DMS 273 (cell line): ENCODE measurements at regions not wholly inside any gene's neighbourhood (a gene's known extent, or its start where the extent isn't known, plus 50 kb on each side); places are given as distances from the start of the nearest gene placed in this dataset.
"Not testable (repeated sequence)": the region's sequence is repeated elsewhere in the genome, so short reads cannot be mapped to it uniquely, and the experiment has no call there.

Experiments
- DNase-seq: peaks from one replicate; lab custom pipeline; 2025; ENCODE audit not compliant: unreplicated experiment; lab: John Stamatoyannopoulos, UW

DNA sequence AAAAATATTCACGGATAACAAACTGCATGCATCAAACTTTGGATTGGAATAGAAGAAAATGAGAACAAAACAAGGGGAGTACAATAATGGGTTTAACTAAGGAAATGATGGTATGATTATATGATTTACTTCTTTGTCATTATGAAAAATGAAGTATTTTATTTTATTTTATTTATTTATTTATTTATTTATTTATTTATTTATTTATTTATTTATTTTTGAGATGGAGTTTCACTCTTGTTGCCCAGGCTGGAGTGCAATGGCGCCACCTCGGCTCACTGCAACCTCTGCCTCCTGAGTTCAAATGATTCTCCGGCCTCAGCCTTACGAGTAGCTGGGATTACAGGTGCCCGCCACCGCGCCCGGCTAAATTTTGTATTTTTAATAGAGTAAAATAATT, 234.1 kb upstream of the SEMA3C start:
- DNase-seq = not testable (repeated sequence)

DNA sequence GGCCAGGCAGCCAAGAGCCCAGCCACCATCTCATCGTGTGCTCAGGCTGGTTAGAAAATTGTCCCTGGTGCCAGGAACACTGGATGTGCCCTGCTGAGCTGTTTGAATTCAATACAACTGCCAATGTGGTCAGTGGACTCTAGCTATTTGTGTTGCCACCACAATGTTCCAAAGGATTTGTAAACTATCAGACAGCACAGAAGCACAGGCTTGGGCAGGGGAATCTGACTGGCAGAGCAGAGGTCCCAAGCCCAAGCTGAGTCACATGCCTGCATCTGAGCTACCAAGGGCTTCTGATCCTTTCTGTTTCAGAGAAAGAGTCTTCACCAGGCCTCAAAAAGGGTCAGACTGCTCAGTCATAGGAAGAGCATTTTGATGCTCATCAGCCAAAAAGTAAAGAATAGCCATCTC, 232.1 kb upstream of the SEMA3C start:
- DNase-seq = peak; percentile 38

DNA sequence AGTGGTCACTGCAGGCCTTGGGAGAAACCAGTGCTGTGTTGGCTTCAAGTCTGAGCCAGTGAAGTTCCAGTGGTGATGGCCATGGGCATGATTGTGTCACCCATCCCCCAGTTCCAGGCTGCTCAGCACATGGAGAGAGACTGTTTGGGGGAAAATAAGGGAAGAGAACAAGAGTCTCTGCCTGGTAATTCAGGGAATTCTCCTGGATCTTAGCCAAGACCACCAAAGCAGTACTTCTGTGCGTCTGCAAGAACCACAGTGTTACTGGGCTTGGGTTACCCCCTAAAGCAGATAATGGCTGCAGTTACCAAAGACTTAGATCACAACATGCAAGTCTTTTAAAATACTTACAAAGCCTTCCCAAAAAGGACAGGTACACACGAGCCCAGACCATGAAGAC, 225.0 kb upstream of the SEMA3C start:
- DNase-seq = no peak

DNA sequence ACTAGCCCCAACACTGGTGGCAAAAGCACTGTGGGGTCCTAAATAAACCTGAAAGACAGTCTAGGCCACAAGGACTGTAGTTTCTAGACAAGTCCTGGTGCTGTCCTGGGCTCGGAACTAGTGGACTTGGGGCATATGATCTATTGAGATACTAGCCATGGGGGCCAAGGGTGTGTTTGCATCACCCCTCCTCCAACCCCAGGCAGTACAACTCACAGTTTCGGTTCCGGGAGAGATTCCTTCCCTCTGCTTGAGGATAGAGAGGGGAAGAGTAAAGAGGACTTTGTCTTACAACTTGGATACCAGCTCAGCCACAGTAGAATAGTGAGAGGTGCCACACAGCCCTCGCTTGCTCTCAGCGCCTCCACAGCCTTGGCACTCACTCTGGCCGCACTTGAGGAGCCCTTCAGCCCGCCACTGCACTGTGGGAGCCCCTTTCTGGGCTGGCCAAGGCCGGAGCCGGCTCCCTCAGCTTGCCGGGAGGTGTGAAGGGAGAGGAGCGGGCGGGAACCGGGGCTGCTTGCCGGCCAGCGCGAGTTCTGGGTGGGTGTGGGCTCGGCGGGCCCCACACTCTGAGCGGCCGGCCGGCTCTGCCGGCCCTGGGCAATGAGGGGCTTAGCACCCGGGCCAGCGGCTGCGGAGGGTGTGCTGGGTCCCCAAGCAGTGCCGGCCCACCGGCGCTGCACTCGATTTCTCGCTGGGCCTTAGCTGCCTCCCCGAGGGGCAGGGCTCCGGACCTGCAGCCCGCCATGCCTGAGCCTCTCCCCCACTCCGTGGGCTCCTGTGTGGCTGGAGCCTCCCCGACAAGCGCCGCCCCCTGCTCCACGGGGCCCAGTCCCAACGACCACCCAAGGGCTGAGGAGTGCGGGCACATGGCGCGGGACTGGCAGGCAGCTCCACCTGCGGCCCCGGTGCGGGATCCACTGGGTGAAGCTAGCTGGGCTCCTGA, 222.7 kb upstream of the SEMA3C start:
- DNase-seq = not testable (repeated sequence)

DNA sequence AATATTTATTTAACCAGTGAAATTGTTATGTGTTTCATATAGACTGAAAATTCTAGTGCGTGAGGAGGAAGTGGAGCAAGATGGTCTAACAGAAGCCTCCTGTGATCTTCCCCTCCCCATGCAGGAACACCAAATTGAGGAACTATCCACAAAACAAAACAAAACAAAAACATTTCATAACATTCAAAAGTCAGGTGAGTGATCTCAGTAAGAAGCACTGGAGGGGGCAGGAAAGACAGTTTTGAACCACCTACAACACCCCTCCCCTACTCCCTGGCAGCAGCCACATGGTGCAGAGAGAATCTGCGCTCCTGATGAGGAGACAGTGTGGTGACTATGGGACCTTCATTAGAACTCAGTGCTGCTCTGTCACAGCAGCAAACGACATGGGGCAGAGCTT, 221.9 kb upstream of the SEMA3C start:
- DNase-seq = no peak

DNA sequence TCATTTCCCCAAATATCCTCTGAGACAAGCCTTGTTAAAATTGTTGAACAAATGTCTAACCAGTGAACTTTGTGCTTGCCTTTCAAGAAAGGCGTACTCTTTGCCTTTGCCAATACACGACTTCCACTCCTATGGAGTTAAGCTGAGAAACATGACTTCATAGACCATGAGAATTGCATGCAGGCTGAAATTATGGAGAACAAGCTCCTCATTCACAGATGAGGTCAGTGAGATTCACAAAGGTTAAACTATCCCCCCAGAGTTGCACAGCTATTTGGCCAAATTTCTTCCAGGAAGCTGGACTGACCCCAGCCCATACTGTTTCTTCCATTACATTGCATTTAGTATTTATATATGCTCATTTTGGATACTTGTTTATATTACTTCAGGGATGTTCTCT, 221.4 kb upstream of the SEMA3C start:
- no peak for DNase-seq

DNA sequence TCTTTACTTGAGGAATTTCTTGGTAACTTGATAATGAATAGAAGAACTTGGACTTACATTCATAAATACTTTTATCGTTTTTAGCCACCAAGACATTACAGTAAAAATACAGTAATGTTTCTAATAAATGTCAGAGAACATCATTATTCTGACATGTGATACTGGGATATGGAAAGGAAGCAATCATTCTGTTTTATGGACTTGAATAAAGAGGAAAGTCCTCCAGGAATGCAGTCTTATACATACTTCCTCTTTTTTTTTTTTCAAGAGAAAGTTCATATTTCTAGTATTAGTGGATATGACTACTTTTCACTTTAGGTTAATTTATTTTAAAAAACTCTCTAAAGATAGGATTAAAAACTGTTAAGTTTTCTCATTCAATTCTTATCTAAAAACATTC, 220.0 kb upstream of the SEMA3C start:
- no peak for DNase-seq

DNA sequence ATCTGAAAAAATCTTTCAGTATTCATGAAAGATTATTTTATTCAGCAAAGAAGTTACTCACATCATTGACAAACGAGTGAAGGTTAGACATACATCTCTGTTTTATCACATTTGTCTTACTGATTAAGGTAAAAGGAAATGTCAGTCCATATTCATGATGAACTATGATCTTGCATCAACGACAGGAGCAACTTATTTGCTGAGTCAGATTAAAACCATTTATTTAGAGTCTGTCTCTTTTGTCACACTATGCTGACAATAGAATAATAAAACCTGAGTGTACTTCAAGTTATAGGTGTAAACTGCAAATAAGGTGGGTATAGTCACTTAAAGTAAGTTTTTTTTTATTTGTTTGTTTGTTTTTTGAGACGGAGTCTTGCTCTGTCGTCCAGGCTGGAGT, 216.5 kb upstream of the SEMA3C start:
- DNase-seq = no peak

DNA sequence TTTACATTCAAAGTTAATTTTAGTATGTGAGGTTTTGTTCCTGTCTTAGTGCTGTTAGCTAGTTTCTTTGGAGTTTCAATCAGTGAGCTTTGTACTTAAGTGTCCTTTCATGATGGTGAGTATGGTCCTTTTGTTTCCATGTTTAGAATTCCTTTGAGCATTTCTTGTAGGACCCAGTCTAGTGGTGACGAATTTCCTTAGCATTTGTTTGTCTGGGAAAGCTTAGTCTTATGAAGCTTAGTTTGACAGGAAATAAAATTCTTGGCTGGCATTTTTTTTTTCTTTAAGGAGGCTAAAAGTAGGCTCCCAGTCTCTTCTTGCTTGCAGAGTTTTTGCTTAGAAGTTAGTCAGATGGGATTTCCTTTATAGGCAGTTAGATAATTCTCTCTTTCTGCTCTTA, 209.2 kb upstream of the SEMA3C start:
- DNase-seq = no peak

DNA sequence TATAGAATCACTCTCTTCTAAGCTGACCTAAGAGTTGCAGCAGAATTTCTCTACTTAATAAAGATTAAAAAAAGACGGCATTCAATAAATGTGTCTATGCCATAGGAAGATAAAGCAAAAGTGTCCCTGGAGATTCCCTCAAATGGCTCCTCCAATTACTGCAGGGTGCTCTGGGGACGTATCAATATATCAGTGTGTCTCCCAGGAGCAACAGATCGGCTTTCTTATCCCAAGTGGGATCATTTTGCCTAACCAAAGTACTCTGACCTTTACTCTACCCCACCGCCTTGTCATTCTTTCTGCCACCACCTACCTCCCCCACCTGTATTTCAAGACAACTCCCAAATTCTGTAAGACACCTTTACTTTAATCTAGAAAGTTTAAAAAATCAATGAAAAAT, 202.0 kb upstream of the SEMA3C start:
- DNase-seq = no peak

DNA sequence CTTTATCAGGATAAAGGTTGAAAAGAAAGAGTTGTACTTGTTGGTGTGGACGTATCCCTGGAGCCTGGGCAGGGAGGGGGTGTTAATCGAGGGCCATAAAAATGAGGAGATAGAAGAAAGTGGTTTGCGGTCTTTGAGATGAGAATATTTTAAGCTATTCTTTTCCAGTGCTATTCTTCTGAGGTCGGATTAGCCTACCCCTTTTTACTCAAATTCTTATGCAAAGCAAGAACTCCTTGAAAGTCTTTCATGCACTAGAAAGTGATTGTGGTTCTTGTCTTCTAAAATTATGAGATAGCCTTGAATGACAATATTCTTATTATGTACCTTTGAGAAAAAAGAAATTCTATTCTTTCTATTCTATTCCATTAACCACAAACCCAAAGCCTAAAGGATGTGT, 201.3 kb upstream of the SEMA3C start:
- DNase-seq = no peak

DNA sequence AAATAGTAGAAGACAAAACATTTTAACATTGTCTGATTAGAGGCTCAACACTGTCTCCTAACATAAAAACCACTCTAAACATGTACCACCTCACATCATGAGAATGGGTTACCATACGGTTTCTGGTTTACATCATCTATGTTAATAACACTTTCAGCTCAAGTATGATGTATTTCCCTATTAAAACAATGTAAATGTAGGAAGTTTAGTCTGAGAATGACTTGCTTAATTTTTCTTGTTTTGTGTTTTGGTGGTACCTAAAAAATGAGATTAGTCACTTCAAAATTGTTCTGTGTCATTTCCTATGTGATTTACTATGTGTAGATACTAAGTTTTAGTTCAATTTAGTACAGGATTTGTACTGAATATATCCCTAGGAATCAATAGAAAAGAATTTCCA, 195.8 kb upstream of the SEMA3C start:
- no peak for DNase-seq

DNA sequence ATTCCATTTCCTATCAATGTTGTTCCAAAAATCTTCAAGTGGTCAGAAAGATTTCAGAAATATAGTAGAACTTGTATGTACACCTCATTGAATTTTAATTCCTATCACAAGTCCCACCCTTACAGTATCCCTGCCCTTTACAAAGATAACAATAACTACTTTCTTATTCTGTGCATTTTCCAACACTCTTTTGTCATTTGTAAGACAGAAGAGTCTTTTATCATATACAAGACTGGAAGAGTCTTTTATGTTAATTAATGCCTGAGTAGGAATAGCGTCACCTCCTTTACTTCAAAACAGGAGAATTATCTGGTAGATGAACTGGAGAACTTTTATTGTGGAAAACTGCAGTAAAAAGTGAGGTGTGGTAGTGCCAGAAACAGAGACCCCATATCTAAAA, 193.9 kb upstream of the SEMA3C start:
- no peak for DNase-seq

DNA sequence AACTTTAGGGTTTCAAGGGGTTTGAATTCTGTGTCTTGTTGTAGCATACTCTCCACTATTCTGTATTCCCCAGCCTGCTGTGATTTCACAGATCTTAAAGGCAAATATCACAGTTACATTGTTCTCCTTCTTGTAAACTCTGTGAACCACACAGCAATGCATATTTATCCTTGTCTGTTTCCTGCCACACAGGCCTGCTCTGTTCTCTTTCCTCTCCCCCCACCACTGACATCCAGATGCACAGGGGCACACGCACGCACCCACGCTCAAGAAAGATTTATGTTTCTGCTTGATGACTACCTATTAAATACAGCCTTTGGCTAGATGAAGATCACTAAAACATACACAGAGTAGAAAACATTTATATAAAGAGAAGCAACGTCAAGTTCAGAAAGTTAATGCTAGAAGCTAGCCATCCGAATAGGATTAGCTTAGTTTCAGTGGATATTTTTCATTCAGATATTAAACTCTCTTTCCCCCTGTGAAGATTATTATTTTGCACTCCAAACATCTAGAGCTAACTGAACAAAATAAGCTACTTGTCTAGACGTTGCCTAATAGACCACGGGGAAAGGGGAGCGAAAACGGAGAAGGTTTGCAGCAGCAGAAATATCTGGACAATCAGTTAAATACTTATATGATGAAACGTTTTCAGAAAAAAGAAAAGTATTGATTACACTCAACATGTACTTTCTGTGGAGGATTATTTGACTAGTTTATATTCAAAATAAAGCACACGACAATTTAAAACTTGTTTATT, 193.1 kb upstream of the SEMA3C start:
- no peak for DNase-seq

DNA sequence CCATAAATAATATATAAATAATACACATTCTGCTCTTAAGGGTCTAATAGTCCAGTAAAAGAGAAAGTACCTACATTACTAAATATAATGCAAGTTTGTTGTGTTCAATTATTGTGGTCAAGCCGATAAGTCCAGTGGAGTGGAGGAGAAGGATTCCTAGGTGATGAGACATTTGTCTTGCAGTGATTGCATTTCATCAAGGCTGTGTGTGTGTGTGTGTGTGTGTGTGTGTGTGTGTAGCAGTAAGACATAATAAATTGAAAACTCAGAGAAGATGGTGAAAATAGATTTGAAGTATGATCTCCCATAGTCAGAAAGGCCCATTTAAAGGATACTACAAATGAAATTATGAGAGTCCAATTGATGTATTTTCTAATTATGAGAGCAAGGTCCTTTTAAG, 192.5 kb upstream of the SEMA3C start:
- no peak for DNase-seq

DNA sequence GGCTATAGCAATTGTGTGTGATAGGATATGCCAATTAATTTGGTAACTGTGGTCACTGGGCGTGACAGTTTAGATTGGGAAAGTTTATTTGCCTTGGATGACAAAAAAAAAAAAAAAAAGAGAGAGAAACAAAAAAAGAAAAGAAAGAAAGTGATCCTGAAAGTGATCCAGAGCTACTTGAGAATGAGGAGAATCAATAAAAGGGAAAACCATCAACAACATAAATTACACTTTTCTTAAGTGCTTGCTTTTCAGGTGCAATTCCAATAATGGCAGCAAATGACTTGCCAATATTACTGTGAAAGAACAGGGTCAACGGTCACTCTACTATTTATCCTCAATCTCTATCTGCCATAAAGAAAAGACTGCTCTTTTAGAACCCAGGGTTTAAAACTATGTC, 191.8 kb upstream of the SEMA3C start:
- no peak for DNase-seq

DNA sequence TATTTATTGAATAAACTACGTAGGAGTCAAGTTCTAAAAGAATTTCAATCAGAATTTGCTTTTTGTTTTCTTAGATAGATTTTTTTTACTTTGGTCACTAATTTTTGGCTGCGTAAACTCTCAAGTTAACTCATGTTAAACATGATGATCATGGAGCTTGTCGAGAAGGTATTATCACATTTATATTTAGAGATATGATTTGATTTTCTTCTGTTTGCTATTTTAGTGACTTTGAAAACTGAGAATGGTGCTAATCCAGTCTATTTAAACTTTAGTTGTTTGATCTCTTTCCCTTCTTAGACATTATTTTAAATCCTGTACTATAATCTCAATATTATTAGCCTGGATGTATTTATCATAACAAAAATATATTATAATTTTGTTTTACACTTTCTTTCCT, 179.4 kb upstream of the SEMA3C start:
- no peak for DNase-seq

DNA sequence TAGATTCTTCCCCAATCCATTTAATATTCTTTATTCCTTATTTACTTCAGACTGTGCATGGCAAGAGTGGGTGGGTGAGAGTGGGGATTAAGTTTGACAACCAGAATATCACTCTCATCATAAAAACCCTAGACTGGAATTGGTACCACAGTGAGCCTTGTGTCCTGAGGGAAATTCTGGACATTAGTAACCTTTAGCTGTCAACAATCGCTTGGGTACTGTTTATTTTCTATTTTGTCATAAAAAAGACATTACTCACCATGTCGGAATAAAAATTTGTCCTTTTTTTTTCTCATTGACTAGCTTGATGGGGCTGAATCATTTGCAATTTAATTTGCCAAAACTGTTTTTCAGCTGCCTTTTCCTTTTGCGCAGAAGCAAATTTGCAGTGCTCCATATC, 176.1 kb upstream of the SEMA3C start:
- DNase-seq = no peak

DNA sequence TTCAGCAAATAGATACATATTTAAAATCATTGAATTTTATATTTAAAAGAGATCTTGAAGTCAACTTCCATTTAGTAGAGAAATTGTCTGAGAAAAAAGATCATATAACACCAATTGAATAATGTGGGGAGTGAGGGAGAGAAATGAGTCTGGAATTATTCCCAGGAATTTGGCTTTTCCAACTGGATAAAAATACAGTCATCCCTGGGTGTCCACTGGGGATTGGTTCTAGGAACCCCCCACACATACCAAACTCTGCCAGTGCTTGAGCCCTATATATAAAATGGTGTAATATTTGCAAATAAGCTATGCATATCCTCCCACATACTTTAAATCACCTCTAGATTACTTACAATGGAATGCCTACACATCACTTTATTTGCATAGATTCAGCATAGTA, 162.8 kb upstream of the SEMA3C start:
- no peak for DNase-seq

DNA sequence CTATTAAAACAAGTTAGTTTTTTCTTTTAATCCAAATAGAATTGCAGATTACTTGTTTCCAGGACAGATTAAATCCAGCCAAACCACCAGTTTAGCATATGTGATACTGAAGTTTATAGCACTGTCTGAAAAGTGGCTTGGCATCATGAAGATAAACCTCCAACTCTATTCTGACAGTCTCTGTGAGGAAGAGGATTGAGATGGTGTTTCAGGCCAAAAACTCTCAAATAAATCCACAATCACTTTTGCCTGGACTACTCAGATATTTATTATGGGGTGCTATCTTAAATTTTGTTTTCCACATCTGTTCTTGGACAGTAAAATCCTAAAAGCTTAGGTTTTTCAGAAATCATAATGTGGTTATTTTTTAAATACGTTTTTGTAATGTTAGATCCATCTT, 161.7 kb upstream of the SEMA3C start:
- no peak for DNase-seq

DNA sequence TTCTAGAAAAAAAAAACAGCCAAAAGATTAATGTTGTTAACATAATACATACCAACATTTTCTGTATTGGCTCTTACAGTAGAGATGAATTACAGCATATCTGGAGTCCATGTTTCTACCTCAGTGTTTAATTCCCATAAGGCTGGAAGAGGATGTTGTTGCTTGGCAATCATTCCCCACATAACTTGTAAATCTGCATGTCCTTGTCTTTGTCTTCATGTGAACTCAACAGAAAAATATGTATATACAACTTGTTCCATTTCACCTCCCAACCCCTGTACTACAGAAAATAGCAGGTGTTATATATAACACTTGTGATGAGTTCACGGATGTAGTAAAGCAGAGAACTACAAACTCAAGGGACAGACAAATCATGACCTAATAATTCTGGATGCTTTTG, 160.9 kb upstream of the SEMA3C start:
- DNase-seq = no peak

DNA sequence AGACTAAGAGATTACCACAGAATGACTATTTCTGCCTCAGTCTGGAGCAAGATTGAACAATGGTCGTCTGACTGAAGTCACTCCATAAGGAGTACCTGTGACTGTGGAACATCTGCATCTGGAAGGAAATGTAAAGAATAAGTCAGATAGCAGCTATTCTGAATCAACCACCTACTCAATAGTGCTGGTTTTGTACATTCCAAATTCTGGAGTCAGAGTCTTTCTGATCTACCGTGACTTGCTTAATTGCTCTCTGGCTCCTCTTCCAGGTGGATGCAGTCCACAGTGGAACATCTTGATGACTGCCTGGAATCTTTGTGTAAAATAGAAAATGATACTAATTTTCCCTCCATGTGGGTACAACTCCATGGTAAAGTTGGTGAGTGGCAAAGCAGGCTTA, 156.3 kb upstream of the SEMA3C start:
- DNase-seq = peak; percentile 40
